GM12878 (cell line): ENCODE measurements at regions not wholly inside any gene's neighbourhood (a gene's known extent, or its start where the extent isn't known, plus 50 kb on each side); places are given as distances from the start of the nearest gene placed in this dataset.

ENCODE experiments used
- CBFB ChIP-seq: IDR thresholded peaks from 2 replicates; pipeline ENCODE4 v1.6.1; 2016; ENCODE audit warnings: antibody characterized with exemption, low read depth
- EGR1 ChIP-seq, 2 experiments: IDR thresholded peaks; 1 replicate in 1 of 2; 2 replicates in 1 of 2; pipeline ENCODE4 v1.6.1; 2011 to 2012; ENCODE audit warnings: low read depth in 2 of 2, low read length in 2 of 2, borderline replicate concordance in 1 of 2, mild to moderate bottlenecking in 1 of 2, moderate library complexity in 1 of 2
- FOS ChIP-seq: IDR thresholded peaks from 3 replicates; pipeline ENCODE4 v1.6.1; 2011; ENCODE audit warnings: borderline replicate concordance; ENCODE audit not compliant: insufficient read length; ENCODE audit errors: extremely low read depth
- NFYB ChIP-seq: IDR thresholded peaks from 2 replicates; pipeline ENCODE4 v1.6.1; 2011; ENCODE audit warnings: low read depth, mild to moderate bottlenecking, low read length, improper control_type of control experiment, moderate library complexity; ENCODE audit not compliant: insufficient read depth
- NR2C1 ChIP-seq: fragments of 450-650 bp; IDR thresholded peaks from 2 replicates; pipeline ENCODE4 v1.6.1; 2017; ENCODE audit warnings: antibody characterized with exemption, mild to moderate bottlenecking, moderate library complexity
- SMAD1 ChIP-seq: fragments of 450-650 bp; IDR thresholded peaks from 2 replicates; pipeline ENCODE4 v1.6.1; 2018; ENCODE audit warnings: mild to moderate bottlenecking, low read depth; ENCODE audit not compliant: partially characterized antibody
- SPI1 ChIP-seq: IDR thresholded peaks from 2 replicates; pipeline ENCODE4 v1.6.1; 2011; ENCODE audit warnings: low read depth, mild to moderate bottlenecking, low read length, moderate library complexity, borderline replicate concordance; ENCODE audit not compliant: insufficient read depth
- TAF1 ChIP-seq: IDR thresholded peaks from 2 replicates; pipeline ENCODE4 v1.6.1; 2011; ENCODE audit warnings: mild to moderate bottlenecking, low read depth, low read length, borderline replicate concordance
- TF ChIP-seq, protein P1 (sequence below): fragments of 450-650 bp; IDR thresholded peaks from 2 replicates; pipeline ENCODE4 v1.6.1; 2017; ENCODE audit warnings: mild to moderate bottlenecking
- TF ChIP-seq, protein P2 (sequence below), 3 experiments: IDR thresholded peaks in 2 of 3; conservative IDR thresholded peaks in 1 of 3; 2 replicates each; pipeline ENCODE4 v1.5.1; 2011; ENCODE audit warnings: low read depth in 3 of 3, low read length in 3 of 3, mild to moderate bottlenecking in 3 of 3, control low read depth in 2 of 3, moderate library complexity in 2 of 3, inconsistent platforms in 1 of 3, mixed read lengths in 1 of 3; ENCODE audit not compliant: control insufficient read depth in 2 of 3, insufficient read depth in 1 of 3; ENCODE audit errors: extremely low read depth in 1 of 3
- TF ChIP-seq, protein P3 (sequence below): fragments of 450-650 bp; formaldehyde crosslinking; IDR thresholded peaks from 2 replicates; pipeline ENCODE4 v1.5.0; 2022; ENCODE audit warnings: mild to moderate bottlenecking, missing genetic modification characterization

DNA sequence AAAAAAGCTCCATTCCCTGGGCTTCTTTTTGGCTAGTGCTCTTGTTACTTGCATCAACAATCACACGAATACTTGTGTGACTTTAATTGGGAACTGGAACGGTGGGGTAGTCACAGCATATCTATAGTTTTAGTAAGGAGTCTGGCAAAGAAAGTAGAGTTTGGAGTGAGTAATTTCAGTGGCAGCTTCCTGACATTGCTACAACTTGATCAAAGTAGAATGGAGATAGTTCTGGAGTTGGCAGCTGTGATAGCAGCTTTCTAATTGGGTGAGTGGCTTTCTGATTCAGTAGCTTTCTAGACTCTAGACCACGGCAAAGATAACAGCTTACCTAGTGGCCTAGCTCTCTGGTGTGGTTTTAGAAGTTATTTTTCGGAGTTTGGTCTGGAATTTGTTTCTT is 475.0 kb downstream of the TUSC7 start:
- TF ChIP-seq NR2C1 (no peak), SMAD1 (no peak), CBFB (no peak), FOS (no peak), TAF1 (no peak), NFYB (no peak), EGR1 (IDR thresholded peaks at IDR 0.05; ENCODE audit: borderline replicate concordance in 1 of 2, low read depth in 2 of 2, low read length in 2 of 2) (no peak), SPI1 (no peak)
- TF ChIP-seq, protein P1, sequence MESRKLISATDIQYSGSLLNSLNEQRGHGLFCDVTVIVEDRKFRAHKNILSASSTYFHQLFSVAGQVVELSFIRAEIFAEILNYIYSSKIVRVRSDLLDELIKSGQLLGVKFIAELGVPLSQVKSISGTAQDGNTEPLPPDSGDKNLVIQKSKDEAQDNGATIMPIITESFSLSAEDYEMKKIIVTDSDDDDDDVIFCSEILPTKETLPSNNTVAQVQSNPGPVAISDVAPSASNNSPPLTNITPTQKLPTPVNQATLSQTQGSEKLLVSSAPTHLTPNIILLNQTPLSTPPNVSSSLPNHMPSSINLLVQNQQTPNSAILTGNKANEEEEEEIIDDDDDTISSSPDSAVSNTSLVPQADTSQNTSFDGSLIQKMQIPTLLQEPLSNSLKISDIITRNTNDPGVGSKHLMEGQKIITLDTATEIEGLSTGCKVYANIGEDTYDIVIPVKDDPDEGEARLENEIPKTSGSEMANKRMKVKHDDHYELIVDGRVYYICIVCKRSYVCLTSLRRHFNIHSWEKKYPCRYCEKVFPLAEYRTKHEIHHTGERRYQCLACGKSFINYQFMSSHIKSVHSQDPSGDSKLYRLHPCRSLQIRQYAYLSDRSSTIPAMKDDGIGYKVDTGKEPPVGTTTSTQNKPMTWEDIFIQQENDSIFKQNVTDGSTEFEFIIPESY = no peak
- TF ChIP-seq, protein P2, sequence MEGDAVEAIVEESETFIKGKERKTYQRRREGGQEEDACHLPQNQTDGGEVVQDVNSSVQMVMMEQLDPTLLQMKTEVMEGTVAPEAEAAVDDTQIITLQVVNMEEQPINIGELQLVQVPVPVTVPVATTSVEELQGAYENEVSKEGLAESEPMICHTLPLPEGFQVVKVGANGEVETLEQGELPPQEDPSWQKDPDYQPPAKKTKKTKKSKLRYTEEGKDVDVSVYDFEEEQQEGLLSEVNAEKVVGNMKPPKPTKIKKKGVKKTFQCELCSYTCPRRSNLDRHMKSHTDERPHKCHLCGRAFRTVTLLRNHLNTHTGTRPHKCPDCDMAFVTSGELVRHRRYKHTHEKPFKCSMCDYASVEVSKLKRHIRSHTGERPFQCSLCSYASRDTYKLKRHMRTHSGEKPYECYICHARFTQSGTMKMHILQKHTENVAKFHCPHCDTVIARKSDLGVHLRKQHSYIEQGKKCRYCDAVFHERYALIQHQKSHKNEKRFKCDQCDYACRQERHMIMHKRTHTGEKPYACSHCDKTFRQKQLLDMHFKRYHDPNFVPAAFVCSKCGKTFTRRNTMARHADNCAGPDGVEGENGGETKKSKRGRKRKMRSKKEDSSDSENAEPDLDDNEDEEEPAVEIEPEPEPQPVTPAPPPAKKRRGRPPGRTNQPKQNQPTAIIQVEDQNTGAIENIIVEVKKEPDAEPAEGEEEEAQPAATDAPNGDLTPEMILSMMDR (IDR thresholded peaks at IDR 0.05 in 2 of 3, conservative IDR thresholded peaks at IDR 0.05 in 1 of 3; ENCODE audit: control insufficient read depth in 2 of 3, extremely low read depth in 1 of 3, insufficient read depth in 1 of 3, low read depth in 3 of 3, low read length in 3 of 3) = no peak
- TF ChIP-seq, protein P3, sequence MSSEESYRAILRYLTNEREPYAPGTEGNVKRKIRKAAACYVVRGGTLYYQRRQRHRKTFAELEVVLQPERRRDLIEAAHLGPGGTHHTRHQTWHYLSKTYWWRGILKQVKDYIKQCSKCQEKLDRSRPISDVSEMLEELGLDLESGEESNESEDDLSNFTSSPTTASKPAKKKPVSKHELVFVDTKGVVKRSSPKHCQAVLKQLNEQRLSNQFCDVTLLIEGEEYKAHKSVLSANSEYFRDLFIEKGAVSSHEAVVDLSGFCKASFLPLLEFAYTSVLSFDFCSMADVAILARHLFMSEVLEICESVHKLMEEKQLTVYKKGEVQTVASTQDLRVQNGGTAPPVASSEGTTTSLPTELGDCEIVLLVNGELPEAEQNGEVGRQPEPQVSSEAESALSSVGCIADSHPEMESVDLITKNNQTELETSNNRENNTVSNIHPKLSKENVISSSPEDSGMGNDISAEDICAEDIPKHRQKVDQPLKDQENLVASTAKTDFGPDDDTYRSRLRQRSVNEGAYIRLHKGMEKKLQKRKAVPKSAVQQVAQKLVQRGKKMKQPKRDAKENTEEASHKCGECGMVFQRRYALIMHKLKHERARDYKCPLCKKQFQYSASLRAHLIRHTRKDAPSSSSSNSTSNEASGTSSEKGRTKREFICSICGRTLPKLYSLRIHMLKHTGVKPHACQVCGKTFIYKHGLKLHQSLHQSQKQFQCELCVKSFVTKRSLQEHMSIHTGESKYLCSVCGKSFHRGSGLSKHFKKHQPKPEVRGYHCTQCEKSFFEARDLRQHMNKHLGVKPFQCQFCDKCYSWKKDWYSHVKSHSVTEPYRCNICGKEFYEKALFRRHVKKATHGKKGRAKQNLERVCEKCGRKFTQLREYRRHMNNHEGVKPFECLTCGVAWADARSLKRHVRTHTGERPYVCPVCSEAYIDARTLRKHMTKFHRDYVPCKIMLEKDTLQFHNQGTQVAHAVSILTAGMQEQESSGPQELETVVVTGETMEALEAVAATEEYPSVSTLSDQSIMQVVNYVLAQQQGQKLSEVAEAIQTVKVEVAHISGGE (CRISPR knock-in tag) = no peak
